Sciatic nerve (tissue), 2 donors: ENCODE measurements at regions not wholly inside any gene's neighbourhood (a gene's known extent, or its start where the extent isn't known, plus 50 kb on each side); places are given as distances from the start of the nearest gene placed in this dataset.

ENCODE experiments used
- ATAC-seq: fragments of 200-7000 bp; cut with Tn5 transposase; one replicate; pipeline ENCODE4 v1.9.1; 2020; ENCODE audit warnings: mild to moderate bottlenecking, moderate library complexity
- DNase-seq: peaks from one replicate; pipeline ENCODE4 v3.0.0-alpha.2; 2020; ENCODE audit warnings: low spot score
- intact Hi-C: fragments of 100-400 bp; cut with DNase I; formaldehyde crosslinking; loops from one replicate; pipeline ENCODE4 v1.14.2; 2022
- donor health status: DM: no; HTN: no; CAD: no.
- donor health status: DM: no; HTN: no; CAD: no.

DNA sequence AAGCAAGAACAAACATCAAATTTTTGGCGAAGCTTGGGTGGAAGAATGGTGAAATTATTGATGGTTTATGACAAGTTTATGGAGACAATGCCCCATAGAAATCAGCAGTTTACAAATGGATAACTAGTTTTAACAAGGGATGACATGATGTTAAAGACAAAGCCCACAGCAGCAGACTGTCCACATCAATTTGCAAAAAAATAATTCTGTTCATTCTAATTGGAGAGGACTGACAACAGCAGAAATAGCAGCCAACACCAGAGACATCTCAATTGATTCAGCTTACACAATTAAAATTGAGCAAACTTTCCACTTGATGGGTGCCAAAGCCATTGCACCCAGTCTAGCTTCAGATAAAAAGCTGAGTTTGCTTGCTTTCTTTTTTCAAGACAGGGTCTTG is 82.7 kb upstream of the STK32A start:
- intact Hi-C loops = no loop called here
- DNase-seq (no peak), ATAC-seq (no peak)

DNA sequence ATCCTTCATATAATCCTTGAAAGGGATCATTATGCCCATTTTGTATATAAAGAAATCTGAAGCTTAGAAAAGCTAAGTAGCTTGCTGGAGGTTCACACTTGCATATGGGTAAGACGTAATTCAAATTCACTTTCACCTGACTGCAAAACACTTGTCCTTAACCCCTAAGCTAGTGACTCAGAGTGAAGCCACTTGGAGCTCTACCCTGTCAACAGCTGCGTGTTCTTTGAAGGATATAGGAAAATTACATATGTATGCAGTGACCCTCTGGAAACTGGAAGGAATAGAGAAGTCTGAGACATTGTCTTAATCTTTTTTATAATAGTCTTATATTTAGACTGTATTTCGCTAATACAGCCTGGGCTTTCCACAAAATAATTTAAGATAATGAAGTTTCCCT is 80.0 kb upstream of the STK32A start:
- intact Hi-C loops = no loop called here
- DNase-seq (no peak), ATAC-seq (no peak)

DNA sequence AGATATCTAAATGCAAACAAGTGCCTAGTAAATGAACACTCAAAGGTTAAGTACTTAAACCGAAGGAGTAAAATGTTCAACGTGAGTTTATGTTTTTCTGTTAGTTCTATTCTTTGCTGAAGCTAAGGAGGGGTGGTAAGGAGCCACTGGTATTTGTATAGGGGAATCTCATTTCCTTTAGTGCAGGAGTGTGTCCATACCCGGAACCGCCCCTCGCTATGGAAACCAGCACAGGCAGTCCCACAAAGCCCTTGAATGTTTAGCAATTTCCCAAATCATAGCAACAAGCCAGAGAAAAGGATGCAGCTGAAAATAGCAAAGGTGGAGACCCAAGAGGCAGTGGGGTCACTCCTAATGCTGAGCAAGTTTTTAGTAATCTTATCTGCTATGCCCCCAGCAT is 78.8 kb upstream of the STK32A start:
- no peak for ATAC-seq
- no peak for DNase-seq
- intact Hi-C loops = no loop called here

DNA sequence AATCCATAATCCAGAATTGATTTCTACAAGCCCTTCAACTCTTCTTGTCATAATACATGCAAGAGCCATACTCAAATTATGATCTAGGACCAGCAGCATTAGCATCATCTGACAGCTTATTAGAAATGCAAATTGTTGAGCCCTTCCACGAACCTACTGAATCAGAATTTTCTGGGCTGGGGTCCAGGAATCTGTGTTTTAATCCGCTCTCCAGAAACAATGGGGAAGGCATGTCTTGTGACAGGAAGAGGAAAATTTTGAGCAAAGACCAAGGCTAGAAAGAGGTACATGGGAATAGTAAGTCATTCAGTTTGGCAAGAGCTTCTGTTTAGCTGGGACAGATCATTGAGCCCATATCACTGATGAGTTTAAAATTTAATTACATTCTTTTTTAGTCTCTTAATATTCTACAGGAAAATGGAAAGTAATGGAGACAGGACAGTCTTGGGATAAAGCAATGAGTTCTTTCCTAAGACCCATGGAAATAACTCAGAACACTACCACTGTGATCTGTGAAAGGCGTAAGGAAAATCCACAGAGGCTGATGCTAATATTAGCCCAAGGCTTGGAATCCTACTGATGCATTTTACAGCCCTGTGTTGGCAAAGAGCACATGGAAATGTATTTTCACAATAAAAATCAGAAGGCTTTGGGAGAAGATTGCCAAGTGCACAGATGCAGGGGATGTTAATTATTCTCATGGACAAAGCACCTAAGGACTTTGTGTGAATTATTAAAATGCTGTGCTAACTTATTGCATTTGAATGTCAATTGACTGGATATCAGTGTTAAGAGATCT is 73.7 kb upstream of the STK32A start:
- ATAC-seq (no peak), DNase-seq (no peak)
- intact Hi-C loops = no loop called here

DNA sequence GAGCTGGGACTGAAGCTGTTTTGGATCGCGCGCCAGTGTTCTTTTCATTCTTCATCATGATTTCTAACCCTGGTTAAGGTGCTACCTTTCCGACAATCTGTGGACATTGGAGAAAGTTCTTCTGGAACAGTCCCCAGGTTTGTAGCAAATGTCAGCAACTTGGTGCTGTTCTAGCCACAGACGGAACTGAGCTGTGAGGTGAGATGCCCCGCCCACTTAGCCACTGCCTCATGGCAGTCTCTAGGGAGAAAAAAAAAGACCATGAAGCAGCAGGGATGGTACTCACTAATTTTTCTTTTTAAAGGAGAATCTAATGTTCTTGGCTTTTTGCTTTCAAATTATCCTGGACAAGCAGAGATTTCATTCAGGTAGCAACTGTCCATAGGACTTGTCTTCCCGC is 72.1 kb upstream of the STK32A start:
- no peak for ATAC-seq
- DNase-seq = no peak
- intact Hi-C loops = no loop called here

DNA sequence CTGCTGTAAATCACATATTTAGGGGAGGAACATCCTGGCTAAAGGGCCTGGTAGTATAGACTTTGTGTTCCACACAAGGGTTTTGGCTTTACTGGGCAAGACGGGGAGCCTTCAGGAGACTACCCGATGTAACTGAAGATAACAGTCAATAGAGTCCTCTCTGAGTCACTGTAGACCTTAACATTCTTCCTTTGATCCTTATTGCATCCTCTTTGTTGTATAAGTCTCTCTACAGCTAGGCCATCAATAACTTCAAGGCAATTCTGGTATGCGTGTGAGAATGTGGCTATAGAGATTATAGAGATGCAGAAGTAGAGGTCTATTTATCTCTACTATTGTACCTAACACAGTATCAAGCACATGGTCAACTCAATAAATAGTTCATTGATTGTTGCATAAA is 67.3 kb upstream of the STK32A start:
- no peak for DNase-seq
- no peak for ATAC-seq
- intact Hi-C loops = no loop called here

DNA sequence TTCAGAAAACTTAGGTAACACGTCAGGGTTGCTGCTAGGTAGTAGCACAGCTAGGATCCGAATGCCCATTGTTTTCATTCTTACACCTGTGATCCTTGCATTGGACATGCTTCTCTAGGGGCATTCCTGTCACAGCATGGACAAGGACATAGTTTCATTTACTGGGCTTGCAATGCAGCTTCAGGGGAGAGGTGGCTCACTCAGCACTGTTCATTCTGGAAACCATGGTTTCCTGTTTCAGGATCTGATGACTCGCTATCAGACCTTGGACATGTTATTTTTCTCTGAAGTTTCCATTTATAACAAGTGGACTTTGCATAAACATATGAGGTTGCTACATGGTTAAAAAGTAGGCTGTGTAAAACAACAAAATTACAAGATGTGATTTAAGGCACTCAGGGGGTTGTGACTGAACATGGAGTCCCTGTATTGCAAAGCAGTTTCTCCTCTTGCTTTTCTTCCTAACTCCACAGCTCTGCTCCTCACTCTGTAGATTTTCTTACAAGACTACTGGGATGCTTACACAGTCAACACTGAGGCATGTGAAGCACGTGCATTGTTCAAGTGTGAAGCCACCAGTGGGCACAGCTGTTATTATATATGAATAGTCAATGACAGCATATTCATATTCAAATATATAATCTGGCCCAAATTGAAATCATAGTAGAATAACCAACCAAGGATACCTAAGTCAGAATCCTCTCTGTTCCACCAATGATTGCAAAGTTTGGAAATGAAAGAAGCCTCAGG is 66.1 kb upstream of the STK32A start:
- intact Hi-C loops = no loop called here
- DNase-seq (no peak), ATAC-seq (peak; percentile 22)

DNA sequence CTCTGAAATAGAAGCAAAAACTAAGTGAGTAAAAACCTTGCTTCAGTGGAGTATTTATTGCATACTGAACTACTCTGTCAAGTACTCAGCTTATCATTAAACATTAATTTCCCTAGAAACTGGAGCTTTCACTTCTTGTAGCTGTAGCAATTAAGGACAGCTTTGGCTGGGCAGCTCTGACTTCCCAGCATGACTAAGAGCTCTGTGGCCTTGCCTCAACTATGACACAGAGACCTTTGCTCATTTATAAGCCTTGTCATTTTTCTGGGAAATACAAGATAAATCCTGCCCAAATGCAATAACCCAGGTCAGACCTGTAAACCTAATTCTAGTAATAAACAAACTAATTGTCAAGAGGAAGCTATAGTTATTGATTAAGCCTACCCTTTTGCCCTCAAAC is 65.4 kb upstream of the STK32A start:
- intact Hi-C loops = no loop called here
- DNase-seq (no peak), ATAC-seq (peak; percentile 76)

DNA sequence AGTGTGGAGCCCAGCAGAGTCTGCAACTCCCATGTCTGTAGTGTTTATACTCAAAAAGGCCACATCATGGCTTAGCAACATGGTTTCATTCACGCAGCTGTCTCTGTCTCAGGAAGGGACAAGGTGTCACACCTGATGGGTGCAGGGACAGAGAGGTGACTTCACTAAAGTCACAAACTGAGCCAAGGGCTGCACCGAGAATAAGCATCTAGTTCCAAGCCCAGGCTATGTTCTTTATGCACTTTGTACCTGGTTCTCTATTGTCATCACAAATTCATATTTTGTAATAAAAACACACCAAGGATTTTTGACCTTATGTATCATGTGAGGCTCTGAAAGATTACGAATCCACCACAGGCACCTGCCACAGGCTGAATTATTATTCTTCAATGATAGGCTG is 64.9 kb upstream of the STK32A start:
- DNase-seq = no peak
- intact Hi-C loops = loop anchor here (10.0 kb wide), 1 partner anchor 125 kb away; no protein-coding TSS in a partner anchor
- ATAC-seq = no peak

DNA sequence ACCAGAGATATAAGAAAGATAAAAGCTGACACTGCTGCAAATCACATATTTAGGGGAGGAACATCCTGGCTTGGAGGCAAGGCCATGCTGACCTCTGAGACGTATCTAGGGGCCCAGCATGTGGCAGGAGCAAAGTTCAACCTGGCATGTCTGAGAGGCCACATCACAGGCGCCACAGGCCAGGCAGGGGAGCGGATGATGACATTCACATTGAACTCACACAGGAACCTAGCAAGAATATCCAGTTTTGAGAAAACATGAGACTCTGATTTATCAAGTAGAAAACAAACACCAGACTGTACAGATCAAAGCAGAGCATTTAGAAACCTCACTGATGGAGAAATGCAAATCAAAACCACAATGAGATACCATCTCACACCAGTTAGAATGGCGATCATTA is 64.2 kb upstream of the STK32A start:
- intact Hi-C loops = loop anchor here (10.0 kb wide), 1 partner anchor 126 kb away; no protein-coding TSS in a partner anchor
- ATAC-seq = no peak

DNA sequence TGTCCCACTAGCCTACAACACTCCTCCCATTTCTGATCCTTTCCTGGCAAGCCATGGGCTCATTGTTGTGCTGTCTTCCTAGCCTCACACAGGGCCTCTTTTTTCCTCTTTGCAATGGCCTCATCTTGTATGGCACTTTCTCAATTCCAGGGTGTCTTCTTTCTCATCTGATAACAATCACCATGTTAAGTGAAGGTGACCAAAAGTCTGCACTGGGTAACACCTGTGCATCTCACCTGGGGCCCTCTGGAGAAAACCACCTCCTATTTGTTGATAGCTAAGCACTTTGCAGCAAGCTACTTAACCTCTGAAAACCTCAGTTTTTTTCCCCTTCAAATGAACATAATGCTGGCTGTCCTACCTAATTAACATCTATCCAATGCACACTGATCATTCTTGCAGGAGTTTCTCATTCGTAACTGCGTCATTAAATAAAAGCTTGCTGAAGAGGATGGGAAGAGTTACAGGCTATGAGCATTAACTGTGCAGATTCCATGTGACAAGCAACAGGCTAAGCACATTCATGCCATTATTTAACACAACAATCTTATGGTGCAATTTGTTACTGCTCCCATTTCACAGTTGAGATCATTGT is 60.1 kb upstream of the STK32A start:
- intact Hi-C loops = loop anchor here (10.0 kb wide), 1 partner anchor 130 kb away; no protein-coding TSS in a partner anchor
- DNase-seq = no peak
- no peak for ATAC-seq

More for the DNA sequence above, 64.2 kb upstream of the STK32A start:
- DNase-seq = no peak

DNA sequence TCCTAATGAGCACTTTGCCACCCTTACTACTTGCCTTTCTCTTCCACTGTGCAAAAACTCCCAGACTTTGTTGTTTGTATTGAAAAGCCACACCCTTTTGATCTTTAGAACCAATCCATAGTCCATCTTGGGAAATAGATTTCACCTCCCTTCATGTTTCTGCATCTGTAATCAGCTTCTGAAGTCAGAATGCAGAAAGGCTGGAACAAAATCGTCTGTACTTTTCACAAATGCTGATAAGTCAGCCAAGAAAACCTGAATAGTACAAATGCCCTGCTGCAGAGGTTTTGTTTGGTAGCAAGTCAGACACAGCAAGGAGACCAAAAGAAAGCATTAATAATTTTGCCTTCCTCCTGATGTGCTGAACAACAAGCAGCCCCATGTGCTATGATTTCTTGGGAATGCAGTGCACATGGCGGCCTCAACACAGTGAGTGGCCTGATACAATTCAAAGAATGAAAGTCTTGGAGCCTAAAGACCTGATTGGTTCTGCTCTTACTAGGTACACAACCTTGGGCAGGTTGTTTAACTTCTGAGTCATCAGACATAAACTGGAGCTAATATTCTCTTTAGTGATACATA is 59.2 kb upstream of the STK32A start:
- DNase-seq = no peak
- no peak for ATAC-seq
- intact Hi-C loops = loop anchor here (10.0 kb wide), 1 partner anchor 131 kb away; no protein-coding TSS in a partner anchor

DNA sequence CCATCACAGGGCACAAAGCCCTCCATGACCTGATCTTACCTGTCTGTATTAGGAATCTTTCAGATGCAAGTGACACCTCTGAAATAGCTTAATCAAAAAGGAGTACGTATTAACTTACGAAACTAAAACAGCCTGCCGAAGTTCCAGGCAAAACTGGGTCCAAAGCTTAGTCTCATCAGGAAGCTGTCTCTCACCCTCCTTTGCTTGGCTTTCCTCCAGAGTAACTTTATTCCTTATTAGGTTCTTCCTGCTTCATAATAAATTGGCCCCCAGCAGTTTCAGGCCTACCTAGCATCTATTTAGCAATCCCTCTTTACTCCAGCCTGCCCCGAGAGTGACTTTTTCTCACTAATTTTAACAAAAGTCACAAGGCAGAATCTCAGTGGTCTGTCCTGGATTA is 58.4 kb upstream of the STK32A start:
- ATAC-seq = no peak
- no peak for DNase-seq
- intact Hi-C loops = loop anchor here (10.0 kb wide), 1 partner anchor 132 kb away; no protein-coding TSS in a partner anchor

DNA sequence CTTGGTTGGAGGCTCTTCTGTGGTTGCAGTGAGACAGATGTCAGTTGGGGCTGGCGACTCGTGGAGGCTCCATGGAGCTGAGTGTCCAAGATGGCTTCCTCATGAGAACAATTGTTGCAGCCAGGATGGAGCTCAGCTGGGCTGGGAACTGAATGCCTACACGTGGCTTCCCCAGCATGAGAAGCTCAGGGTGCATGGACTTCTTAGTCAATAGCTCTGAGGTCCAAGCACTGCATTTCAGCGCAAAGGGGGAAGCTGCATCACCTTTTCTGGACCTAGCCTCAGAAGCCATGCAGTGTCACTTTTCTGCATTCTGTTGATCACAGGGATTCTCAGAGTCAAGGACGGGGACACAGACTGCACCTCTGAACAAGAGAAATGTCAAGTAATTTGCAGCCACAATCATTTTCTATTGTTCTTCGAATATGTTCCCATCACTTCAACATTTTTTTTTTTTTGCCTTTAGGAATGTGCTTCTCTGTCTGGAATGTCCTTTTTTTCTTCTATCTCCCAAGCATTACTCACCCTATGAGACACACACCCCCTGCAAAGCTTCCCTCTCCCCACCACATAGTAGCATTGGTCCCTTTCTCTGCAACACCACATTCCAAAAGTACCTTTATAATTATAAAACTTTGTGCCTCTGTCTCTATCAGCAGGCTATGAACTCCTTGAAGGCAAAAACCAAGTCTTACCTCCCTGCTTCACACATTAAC is 57.5 kb upstream of the STK32A start:
- ATAC-seq (no peak), DNase-seq (no peak)
- intact Hi-C loops = loop anchor here (10.0 kb wide), 1 partner anchor 132 kb away; no protein-coding TSS in a partner anchor

DNA sequence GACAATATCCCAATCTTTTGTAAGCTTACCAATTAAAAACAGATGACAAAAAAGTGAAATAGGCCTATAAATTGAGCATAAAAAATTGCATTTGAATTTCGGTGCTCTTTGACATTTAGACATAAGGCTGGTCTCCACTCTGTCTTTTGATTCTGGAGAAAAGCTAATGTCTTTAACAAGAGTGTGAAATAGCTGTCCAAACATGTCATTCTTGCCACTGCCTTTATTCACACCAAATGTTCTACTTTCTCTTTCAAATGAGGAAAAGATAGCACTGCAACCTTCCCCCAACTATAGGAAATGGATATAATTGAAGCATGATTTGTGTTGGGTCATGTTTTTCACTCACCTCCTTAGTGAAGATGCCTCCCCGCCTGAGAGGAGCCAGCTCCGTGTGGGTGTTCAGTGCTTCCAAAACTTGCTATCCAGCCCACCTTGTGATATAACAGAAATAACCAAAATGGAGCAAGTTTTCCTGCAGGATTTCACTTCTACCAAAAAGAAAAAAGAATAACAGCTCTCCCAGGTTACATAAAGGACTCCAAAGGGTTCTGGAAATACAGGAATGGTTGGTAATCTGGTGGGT is 55.2 kb upstream of the STK32A start:
- DNase-seq = no peak

DNA sequence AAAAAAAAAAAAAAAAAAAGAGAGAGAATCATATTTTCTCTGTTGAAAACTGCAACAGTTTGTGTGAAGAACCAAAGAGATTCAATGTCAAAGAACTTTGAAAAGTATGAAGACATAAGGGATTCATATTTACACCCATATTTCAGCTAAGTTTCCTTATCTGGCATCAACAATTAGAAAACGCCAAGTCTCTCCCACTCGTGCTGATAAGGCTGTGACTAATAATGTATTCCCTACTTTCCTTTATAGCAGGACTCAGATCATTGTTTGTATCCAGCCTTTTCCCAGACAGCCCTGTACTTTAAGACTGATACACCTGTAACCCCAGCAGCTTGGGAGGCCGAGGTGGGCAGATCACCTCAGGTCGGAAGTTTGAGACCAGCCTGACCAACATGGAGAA is 54.1 kb upstream of the STK32A start:
- ATAC-seq = no peak
- intact Hi-C loops = no loop called here
- no peak for DNase-seq

More for the DNA sequence above, 55.2 kb upstream of the STK32A start:
- ATAC-seq = no peak
- intact Hi-C loops = loop anchor here (10.0 kb wide), 1 partner anchor 135 kb away; no protein-coding TSS in a partner anchor
